H1 (cell line): ENCODE measurements at regions not wholly inside any gene's neighbourhood (a gene's known extent, or its start where the extent isn't known, plus 50 kb on each side); places are given as distances from the start of the nearest gene placed in this dataset.

ENCODE experiments used
- CTCF ChIA-PET: fragments of 300-600 bp; sonication (Branson Sonifier 250); formaldehyde crosslinking; loops from one replicate; lab custom pipeline; 2021; ENCODE audit not compliant: partially characterized antibody; lab: Charles Lee
- POLR2A ChIA-PET: fragments of 300-600 bp; sonication (Branson Sonifier 250); formaldehyde crosslinking; loops from one replicate; lab custom pipeline; 2021; ENCODE audit warnings: inconsistent platforms; ENCODE audit not compliant: partially characterized antibody; lab: Charles Lee
- DNase-seq, 2 experiments: peaks; one replicate each; pipeline versions ENCODE4 v3.0.0 to v3.0.0-alpha.2; 2010 to 2022; ENCODE audit warnings: low spot score in 2 of 2, low read depth in 1 of 2, mixed read lengths in 1 of 2
- FAIRE-seq: peaks from 2 replicates; lab custom pipeline; 2011; peaks lifted over from hg19 to GRCh38; lab: Jason Lieb, UNC
- H2AFZ ChIP-seq: 2 replicates; pipeline ENCODE4 v1.8.1; 2012; ENCODE audit warnings: low read length, inconsistent platforms
- H2AK5ac ChIP-seq: 2 replicates; pipeline ENCODE4 v1.6.1; 2013; ENCODE audit warnings: low read depth, low read length
- H2BK120ac ChIP-seq: replicated peaks from 2 replicates; pipeline ENCODE3; 2013; ENCODE audit warnings: low read depth, low read length, inconsistent platforms
- H2BK12ac ChIP-seq: 2 replicates; pipeline ENCODE4 v1.6.1; 2013; ENCODE audit warnings: low read depth, low read length
- H2BK15ac ChIP-seq: 2 replicates; pipeline ENCODE4 v1.6.1; 2013; ENCODE audit warnings: low read length
- H2BK20ac ChIP-seq: 2 replicates; pipeline ENCODE4 v1.6.1; 2013; ENCODE audit warnings: low read length
- H2BK5ac ChIP-seq: 2 replicates; pipeline ENCODE4 v1.6.1; 2013; ENCODE audit warnings: low read depth, low read length
- H3K14ac ChIP-seq: 2 replicates; pipeline ENCODE4 v1.6.1; 2013; ENCODE audit warnings: inconsistent platforms; ENCODE audit not compliant: insufficient read length
- H3K18ac ChIP-seq: 2 replicates; pipeline ENCODE4 v1.6.1; 2013; ENCODE audit warnings: low read length; ENCODE audit errors: extremely low read depth
- H3K23ac ChIP-seq: 2 replicates; pipeline ENCODE4 v1.6.1; 2013; ENCODE audit warnings: inconsistent platforms; ENCODE audit not compliant: insufficient read length
- H3K23me2 ChIP-seq: 2 replicates; pipeline ENCODE4 v1.6.1; 2013; ENCODE audit warnings: low read depth, low read length
- H3K27ac ChIP-seq: 2 replicates; pipeline ENCODE4 v1.6.1; 2011; ENCODE audit warnings: low read depth, low read length, inconsistent platforms
- H3K27me3 ChIP-seq, 4 experiments: replicated peaks in 1 of 4; 1 replicate in 1 of 4; 2 replicates in 3 of 4; pipeline versions ENCODE4 v1.6.1 to v1.8.1; 2011 to 2013; ENCODE audit warnings: low read length in 3 of 4, mild to moderate bottlenecking in 3 of 4, inconsistent platforms in 2 of 4, mixed read lengths in 2 of 4, moderate library complexity in 1 of 4; ENCODE audit not compliant: control insufficient read depth in 3 of 4, insufficient read depth in 3 of 4; ENCODE audit errors: extremely low read depth in 1 of 4
- H3K36me3 ChIP-seq, 4 experiments: 2 replicates each; pipeline versions ENCODE4 v1.6.1 to v1.8.1; 2011 to 2013; ENCODE audit warnings: mild to moderate bottlenecking in 4 of 4, low read length in 3 of 4, moderate library complexity in 2 of 4, control low read depth in 1 of 4, inconsistent platforms in 1 of 4; ENCODE audit not compliant: insufficient read depth in 4 of 4, control insufficient read depth in 2 of 4
- H3K4ac ChIP-seq: replicated peaks from 2 replicates; pipeline ENCODE3; 2013; ENCODE audit warnings: low read length, low read depth, mixed read lengths, inconsistent platforms; ENCODE audit not compliant: insufficient read length
- H3K4me1 ChIP-seq, 4 experiments: replicated peaks in 1 of 4; 1 replicate in 1 of 4; 2 replicates in 3 of 4; pipeline versions ENCODE4 v1.6.1 to v1.8.1; 2011 to 2013; ENCODE audit warnings: low read length in 3 of 4, inconsistent platforms in 2 of 4, mixed read lengths in 1 of 4; ENCODE audit not compliant: insufficient read depth in 4 of 4, control insufficient read depth in 3 of 4
- H3K4me2 ChIP-seq, 2 experiments: 2 replicates each; pipeline versions ENCODE4 v1.6.1 to v1.8.1; 2011 to 2013; ENCODE audit warnings: low read depth in 2 of 2, low read length in 2 of 2, control low read depth in 1 of 2, inconsistent platforms in 1 of 2, mild to moderate bottlenecking in 1 of 2; ENCODE audit not compliant: insufficient read depth in 1 of 2
- H3K4me3 ChIP-seq, 4 experiments: fragments of 200-600, 300-600 bp in 1 of 4; sonication (generic), shearing (Covaris generic), sonication (Bioruptor Twin) in 1 of 4; 2 replicates each; pipeline versions ENCODE4 v1.5.1 to v1.8.1; 2011 to 2016; ENCODE audit warnings: low read length in 4 of 4, low read depth in 3 of 4, control low read depth in 2 of 4, inconsistent platforms in 2 of 4, mild to moderate bottlenecking in 2 of 4, mixed read lengths in 1 of 4, moderate library complexity in 1 of 4; ENCODE audit not compliant: insufficient read depth in 2 of 4; ENCODE audit errors: extremely low read depth in 1 of 4
- H3K56ac ChIP-seq: replicated peaks from 2 replicates; pipeline ENCODE3; 2013; ENCODE audit warnings: low read depth, mild to moderate bottlenecking, mixed read lengths, low read length, inconsistent platforms; ENCODE audit not compliant: insufficient read length
- H3K79me1 ChIP-seq: 2 replicates; pipeline ENCODE4 v1.6.1; 2013; ENCODE audit warnings: low read depth, low read length, control low read depth
- H3K79me2 ChIP-seq, 2 experiments: 2 replicates each; pipeline versions ENCODE4 v1.6.1 to v1.8.1; 2012 to 2013; ENCODE audit warnings: low read length in 2 of 2, mild to moderate bottlenecking in 2 of 2, inconsistent platforms in 1 of 2; ENCODE audit not compliant: insufficient read depth in 2 of 2, control insufficient read depth in 1 of 2
- H3K9ac ChIP-seq, 4 experiments: replicated peaks in 1 of 4; 1 replicate in 1 of 4; 2 replicates in 3 of 4; pipeline versions ENCODE4 v1.6.1 to v1.8.1; 2011 to 2013; ENCODE audit warnings: low read depth in 3 of 4, low read length in 3 of 4, control low read depth in 2 of 4, mild to moderate bottlenecking in 2 of 4, moderate library complexity in 2 of 4, inconsistent platforms in 1 of 4; ENCODE audit errors: extremely low read depth in 1 of 4
- H3K9me3 ChIP-seq, 2 experiments: 2 replicates each; pipeline versions ENCODE4 v1.6.1 to v1.8.1; 2012 to 2013; ENCODE audit warnings: mild to moderate bottlenecking in 2 of 2, moderate library complexity in 2 of 2, control low read depth in 1 of 2, inconsistent platforms in 1 of 2, low read depth in 1 of 2, low read length in 1 of 2, mixed read lengths in 1 of 2; ENCODE audit not compliant: insufficient read depth in 2 of 2
- H4K20me1 ChIP-seq, 2 experiments: replicated peaks in 1 of 2; 2 replicates each; pipeline versions ENCODE3 to v1.8.1; 2011 to 2013; ENCODE audit warnings: inconsistent platforms in 2 of 2, low read length in 2 of 2, mild to moderate bottlenecking in 1 of 2; ENCODE audit not compliant: insufficient read depth in 2 of 2, control insufficient read depth in 1 of 2
- H4K5ac ChIP-seq: 2 replicates; pipeline ENCODE4 v1.6.1; 2013; ENCODE audit warnings: low read length, low read depth, mixed read lengths, inconsistent platforms; ENCODE audit not compliant: insufficient read length
- H4K8ac ChIP-seq: 2 replicates; pipeline ENCODE4 v1.8.0; 2013; ENCODE audit warnings: mild to moderate bottlenecking, moderate library complexity, low read length, inconsistent platforms; ENCODE audit not compliant: insufficient read depth; ENCODE audit errors: extremely low read depth
- H4K91ac ChIP-seq: replicated peaks from 2 replicates; pipeline ENCODE3; 2013; ENCODE audit warnings: low read length, mixed read lengths, inconsistent platforms; ENCODE audit not compliant: insufficient read length
- ASH2L ChIP-seq: fragments of 200-600, 300-600 bp; sonication (generic); IDR thresholded peaks from one replicate; pipeline ENCODE4 v1.7.1; 2017; ENCODE audit warnings: low read length
- GABPA ChIP-seq: IDR thresholded peaks from 2 replicates; pipeline ENCODE4 v1.6.1; 2011; ENCODE audit warnings: mild to moderate bottlenecking, low read length, moderate library complexity, borderline replicate concordance; ENCODE audit not compliant: insufficient read depth
- KDM4A ChIP-seq: IDR thresholded peaks from one replicate; pipeline ENCODE4 v1.7.1; 2012; ENCODE audit warnings: low read depth, mild to moderate bottlenecking, moderate library complexity, low read length, inconsistent platforms; ENCODE audit not compliant: severe bottlenecking
- MAFK ChIP-seq: IDR thresholded peaks from 2 replicates; pipeline ENCODE4 v1.6.1; 2012; ENCODE audit warnings: low read depth, mild to moderate bottlenecking, improper control_type of control experiment, low read length
- PHF8 ChIP-seq: fragments of 200-600 bp; sonication (generic); conservative IDR thresholded peaks from 2 replicates; pipeline ENCODE4 v1.7.1; 2012; ENCODE audit warnings: low read depth, mild to moderate bottlenecking, inconsistent platforms, low read length, moderate library complexity
- SAP30 ChIP-seq: fragments of 300-600 bp; sonication (generic); IDR thresholded peaks from 2 replicates; pipeline ENCODE4 v1.7.1; 2012; ENCODE audit warnings: low read length, moderate library complexity, mild to moderate bottlenecking, inconsistent platforms; ENCODE audit not compliant: insufficient read depth, insufficient replicate concordance
- SRF ChIP-seq: IDR thresholded peaks from 2 replicates; pipeline ENCODE4 v1.6.1; 2011; ENCODE audit warnings: mild to moderate bottlenecking, low read depth, low read length, moderate library complexity
- TAF1 ChIP-seq: IDR thresholded peaks from 2 replicates; pipeline ENCODE4 v1.6.1; 2011; ENCODE audit warnings: mild to moderate bottlenecking, low read depth, low read length
- TCF12 ChIP-seq: IDR thresholded peaks from 2 replicates; pipeline ENCODE4 v1.6.1; 2011; ENCODE audit warnings: low read depth, mild to moderate bottlenecking, low read length
- WGBS, 2 experiments: shearing (Covaris generic) in 1 of 2; methylation state at CpG; one replicate each; pipeline versions ENCODE4 v1.1.6 to v1.1.7; 2013 to 2015; ENCODE audit warnings: low lambda C conversion rate in 2 of 2, mixed read lengths in 2 of 2, inconsistent platforms in 1 of 2, low coverage in 1 of 2, missing lambda C conversion rate in 1 of 2; ENCODE audit not compliant: insufficient replicate concordance in 2 of 2, insufficient coverage in 1 of 2, insufficient read length in 1 of 2; ENCODE audit errors: extremely low coverage in 1 of 2, missing lambda C conversion rate in 1 of 2; 5-methylcytosine and 5-hydroxymethylcytosine counted together

DNA sequence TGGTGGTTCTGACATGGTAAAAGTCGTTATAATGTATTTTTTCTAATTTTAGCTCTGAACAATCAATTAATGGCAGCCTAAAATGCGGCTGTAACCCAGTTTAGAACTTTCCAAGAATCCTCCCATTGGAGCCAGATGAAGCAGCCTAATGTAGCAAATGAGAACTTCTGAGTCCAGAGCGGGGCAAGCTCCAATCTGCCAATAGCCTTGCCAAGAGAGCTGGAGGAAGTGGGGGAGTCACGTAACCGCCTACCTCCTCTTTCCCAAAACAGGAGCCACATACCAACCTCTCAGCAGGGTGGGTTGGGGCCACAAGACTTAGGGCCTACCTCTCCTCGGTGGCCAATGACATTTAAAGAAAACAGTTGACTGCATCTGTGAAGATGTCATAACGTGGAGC lies 230.6 kb downstream of the SOD2 start:
- FAIRE-seq (no peak), DNase-seq (no peak)
- Histone ChIP-seq H3K79me1 (no peaks in the 10 kb centered on the region), H3K9me3 (peaks cover 39% of the 10 kb centered on the region in 2 experiments), H4K8ac (no peak overlapping the region), H3K4me1 (no peaks in the 10 kb centered on the region), H4K91ac (no peak overlapping the region), H3K36me3 (no peaks in the 10 kb centered on the region), H4K20me1 (no peaks in the 10 kb centered on the region), H3K18ac (no peak overlapping the region), H3K23ac (no peak overlapping the region), H2AFZ (no peak overlapping the region), H3K4me3 (no peak overlapping the region), H2BK12ac (no peak overlapping the region), H3K56ac (no peak overlapping the region), H3K23me2 (no peaks in the 10 kb centered on the region), H2BK120ac (no peak overlapping the region), H3K27ac (no peak overlapping the region), H2BK5ac (no peak overlapping the region), H3K4ac (no peak overlapping the region), H2BK15ac (no peak overlapping the region), H3K9ac (no peak overlapping the region), H3K79me2 (no peaks in the 10 kb centered on the region), H3K27me3 (no peaks in the 10 kb centered on the region), H2AK5ac (no peak overlapping the region), H4K5ac (no peak overlapping the region), H3K14ac (no peak overlapping the region), H2BK20ac (no peak overlapping the region), H3K4me2 (no peak overlapping the region)
- TF ChIP-seq MAFK (no peak), KDM4A (no peak), GABPA (no peak), PHF8 (no peak), SAP30 (no peak), SRF (no peak), ASH2L (no peak), TAF1 (no peak), TCF12 (no peak)
- POLR2A ChIA-PET: no interaction called here
- 67% methylated on average over 7 of the region's 7 CpGs; no CpG with 5 or more reads in 1 of the 2 experiments for WGBS, 2 experiments
- CTCF ChIA-PET: interaction anchor here (0.9 kb wide), 1 partner anchor 441 kb away, joined by 3 read pairs; no protein-coding TSS in a partner anchor
